Large intestine (tissue), 3 donors: ENCODE measurements at regions not wholly inside any gene's neighbourhood (a gene's known extent, or its start where the extent isn't known, plus 50 kb on each side); places are given as distances from the start of the nearest gene placed in this dataset.
"Not testable (repeated sequence)": the region's sequence is repeated elsewhere in the genome, so short reads cannot be mapped to it uniquely, and the experiment has no call there.

Experiments
- DNase-seq, 2 donors: peaks; one replicate each; pipeline versions ENCODE4 v3.0.0 to v3.0.0-alpha.2; 2013
- H3K27ac ChIP-seq: one replicate; pipeline ENCODE4 v1.5.1; 2013; ENCODE audit warnings: low read length
- H3K27me3 ChIP-seq: 2 replicates; pipeline ENCODE4 v1.6.1; 2013; ENCODE audit warnings: low read length; ENCODE audit not compliant: control insufficient read depth, insufficient read depth
- H3K36me3 ChIP-seq: 2 replicates; pipeline ENCODE4 v1.6.1; 2013; ENCODE audit warnings: low read length; ENCODE audit not compliant: control insufficient read depth, insufficient read depth
- H3K4me1 ChIP-seq: one replicate; pipeline ENCODE4 v1.6.1; 2013; ENCODE audit warnings: low read length; ENCODE audit not compliant: control insufficient read depth, insufficient read depth
- H3K4me3 ChIP-seq: one replicate; pipeline ENCODE4 v1.5.1; 2013; ENCODE audit warnings: low read length
- H3K9me3 ChIP-seq: one replicate; pipeline ENCODE4 v1.6.1; 2013; ENCODE audit warnings: mild to moderate bottlenecking, low read depth, low read length, moderate library complexity; ENCODE audit not compliant: control insufficient read depth
- WGBS: methylation state at CpG from one replicate; pipeline ENCODE4 v1.1.5; 2013; ENCODE audit warnings: low lambda C conversion rate; ENCODE audit not compliant: insufficient coverage; 5-methylcytosine and 5-hydroxymethylcytosine counted together

- no peaks in the 10 kb centered on the region for H3K9me3 ChIP-seq
- H3K27me3 ChIP-seq, result no peaks in the 10 kb centered on the region
- WGBS, result 100% methylated on average over 1 of the region's 2 CpGs
Observed at GRCh38 chr21:14748662-14749061, 202.5 kb upstream of the SAMSN1 start.

DNA sequence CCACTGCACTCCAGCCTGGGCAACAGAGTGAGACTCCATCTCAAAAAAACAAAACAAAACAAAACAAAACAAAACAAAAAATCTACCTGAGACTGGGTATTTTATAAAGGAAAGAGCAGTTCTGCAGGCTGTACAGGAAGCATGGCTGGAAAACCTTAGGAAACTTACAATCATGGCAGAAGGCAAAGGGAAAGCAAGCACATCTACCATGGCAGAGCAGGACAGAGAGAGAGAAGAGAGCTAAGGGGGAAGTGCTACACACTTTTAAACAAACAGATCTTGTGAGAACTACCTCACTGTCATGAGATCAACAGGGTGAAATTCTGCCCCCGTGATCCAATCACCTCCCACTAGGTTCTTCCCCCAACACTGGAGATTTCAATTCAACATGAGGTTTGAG is 198.3 kb upstream of the SAMSN1 start:
- DNase-seq, result no peak
- Histone ChIP-seq H3K4me3 (no peak overlapping the region), H3K9me3 (no peaks in the 10 kb centered on the region), H3K4me1 (no peaks in the 10 kb centered on the region), H3K27ac (no peak overlapping the region), H3K36me3 (no peaks in the 10 kb centered on the region), H3K27me3 (no peaks in the 10 kb centered on the region)
- 100% methylated on average over 1 of the region's 1 CpG for WGBS

More at GRCh38 chr21:14748662-14749061, 202.5 kb upstream of the SAMSN1 start:
- H3K36me3 ChIP-seq, result no peaks in the 10 kb centered on the region
- no peak overlapping the region for H3K4me3 ChIP-seq
- DNase-seq, result no peak
- H3K4me1 ChIP-seq, result no peaks in the 10 kb centered on the region
- no peak overlapping the region for H3K27ac ChIP-seq

DNA sequence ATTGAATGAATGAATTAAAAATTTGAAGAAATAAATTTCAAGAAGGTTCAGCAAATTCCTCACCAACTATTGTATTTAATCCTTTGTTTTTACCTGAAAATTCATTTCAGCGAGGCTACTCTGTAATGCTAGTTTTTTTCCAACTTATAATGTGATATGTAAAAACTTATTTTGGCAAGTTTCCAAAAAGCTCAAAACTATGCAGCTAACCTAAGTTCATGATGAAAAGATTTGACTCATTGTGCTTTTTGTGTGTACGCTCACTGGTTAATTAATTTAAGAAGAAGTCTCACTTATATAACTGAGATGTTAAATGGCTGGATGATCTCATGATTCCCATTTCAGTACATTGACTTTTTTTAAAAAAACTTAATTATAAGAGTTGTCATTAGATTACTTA is 196.0 kb upstream of the SAMSN1 start:
- Histone ChIP-seq H3K4me3 (no peak overlapping the region), H3K27me3 (no peaks in the 10 kb centered on the region), H3K9me3 (no peaks in the 10 kb centered on the region), H3K36me3 (no peaks in the 10 kb centered on the region), H3K27ac (no peak overlapping the region), H3K4me1 (no peaks in the 10 kb centered on the region)
- WGBS, result 100% methylated on average over 1 of the region's 2 CpGs
- no peak for DNase-seq

DNA sequence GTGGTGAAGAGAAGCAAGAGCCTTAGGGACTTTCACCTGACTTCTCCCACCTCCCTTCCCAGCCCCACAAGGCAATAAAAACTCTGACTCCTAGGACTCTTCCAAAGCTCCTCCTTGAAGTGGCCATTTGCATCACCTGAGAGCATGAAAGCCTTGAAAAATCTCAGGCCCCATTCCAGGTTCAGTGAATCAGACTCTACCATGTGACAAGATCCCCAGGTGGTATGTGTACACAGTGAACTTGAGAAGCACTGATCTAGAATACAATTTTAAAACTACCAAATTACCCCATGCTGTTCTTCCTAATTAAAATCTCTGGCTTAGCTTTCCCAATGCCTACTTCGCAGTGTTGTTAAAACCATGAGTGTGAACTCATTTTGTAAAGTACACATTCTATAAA is 195.1 kb upstream of the SAMSN1 start:
- no CpG with 5 or more reads among the region's 1 CpG for WGBS
- Histone ChIP-seq H3K4me3 (no peak overlapping the region), H3K9me3 (no peaks in the 10 kb centered on the region), H3K27ac (no peak overlapping the region), H3K4me1 (no peaks in the 10 kb centered on the region), H3K27me3 (no peaks in the 10 kb centered on the region), H3K36me3 (no peaks in the 10 kb centered on the region)
- DNase-seq, result no peak

DNA sequence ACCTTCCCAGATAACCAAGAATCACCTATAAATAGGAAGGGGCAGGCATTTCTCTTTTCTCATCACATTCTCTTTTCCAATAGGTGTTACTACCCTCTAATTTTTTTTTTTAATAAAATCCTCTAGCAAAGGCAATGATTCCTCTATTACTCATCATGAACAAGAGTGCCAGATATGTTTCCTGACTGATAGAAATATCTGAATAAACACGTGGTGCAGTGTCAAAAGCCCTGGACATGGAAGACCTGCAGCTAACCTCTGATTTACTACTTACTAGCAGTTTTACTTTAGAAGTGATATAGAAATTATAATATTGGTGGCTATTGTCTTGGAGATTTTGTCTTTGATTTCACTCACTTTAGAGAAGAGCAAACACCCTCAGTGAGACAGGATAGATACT is 194.6 kb upstream of the SAMSN1 start:
- no peaks in the 10 kb centered on the region for H3K9me3 ChIP-seq
- DNase-seq, result no peak
- no peaks in the 10 kb centered on the region for H3K4me1 ChIP-seq
- H3K27me3 ChIP-seq, result no peaks in the 10 kb centered on the region
- no peak overlapping the region for H3K4me3 ChIP-seq
- no CpG with 5 or more reads among the region's 1 CpG for WGBS
- H3K36me3 ChIP-seq, result no peaks in the 10 kb centered on the region
- no peak overlapping the region for H3K27ac ChIP-seq

- Histone ChIP-seq H3K36me3 (no peaks in the 10 kb centered on the region), H3K27me3 (no peaks in the 10 kb centered on the region), H3K27ac (no peak overlapping the region), H3K9me3 (no peaks in the 10 kb centered on the region), H3K4me3 (no peak overlapping the region), H3K4me1 (no peaks in the 10 kb centered on the region)
- WGBS, result no CpG with 5 or more reads among the region's 3 CpGs
- DNase-seq, result no peak
Observed at GRCh38 chr21:14740116-14740515, 194.0 kb upstream of the SAMSN1 start.

DNA sequence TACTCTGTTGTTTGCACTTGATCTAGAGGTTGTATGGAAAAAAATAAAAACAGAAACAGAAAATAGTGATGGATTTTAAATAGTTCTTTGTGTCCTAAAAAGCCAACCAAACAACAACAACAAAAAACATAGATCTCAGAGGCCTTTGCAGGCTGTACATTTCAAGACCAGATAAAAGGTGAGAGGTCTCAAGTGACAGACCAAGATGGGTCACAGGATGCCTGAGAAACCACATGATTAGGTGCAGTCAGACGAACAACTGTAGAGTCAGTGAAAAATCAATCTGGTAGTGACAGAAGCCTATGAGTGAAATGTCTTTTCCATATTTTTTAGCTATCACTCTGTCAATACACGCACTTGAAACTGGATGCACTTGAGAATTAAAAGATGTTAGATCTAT is 193.5 kb upstream of the SAMSN1 start:
- no peak overlapping the region for H3K27ac ChIP-seq
- 73% methylated on average over 2 of the region's 2 CpGs for WGBS
- no peaks in the 10 kb centered on the region for H3K9me3 ChIP-seq
- H3K36me3 ChIP-seq, result no peaks in the 10 kb centered on the region
- DNase-seq, result no peak
- no peak overlapping the region for H3K4me3 ChIP-seq
- no peaks in the 10 kb centered on the region for H3K4me1 ChIP-seq
- H3K27me3 ChIP-seq, result no peaks in the 10 kb centered on the region

DNA sequence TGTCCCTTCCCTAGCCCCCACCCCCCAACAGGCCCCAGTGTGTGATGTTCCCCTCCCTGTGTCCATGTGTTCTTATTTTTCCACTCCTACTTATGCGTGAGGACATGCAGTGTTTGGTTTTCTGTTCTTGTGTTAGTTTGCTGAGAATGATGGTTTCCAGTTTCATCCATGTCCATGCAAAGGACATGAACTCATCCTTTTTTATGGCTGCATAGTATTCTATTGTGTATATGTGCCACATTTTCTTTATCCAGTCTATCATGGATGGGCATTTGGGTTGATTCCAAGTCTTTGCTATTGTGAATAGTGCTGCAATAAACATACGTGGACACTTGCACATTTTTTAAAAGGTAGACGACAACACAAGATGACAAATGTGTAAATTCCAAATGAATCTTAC is 192.5 kb upstream of the SAMSN1 start:
- H3K4me1 ChIP-seq, H3K27ac ChIP-seq, H3K36me3 ChIP-seq, H3K4me3 ChIP-seq, H3K27me3 ChIP-seq, H3K9me3 ChIP-seq, DNase-seq: not testable (repeated sequence)
- WGBS, result 100% methylated on average over 2 of the region's 3 CpGs

GRCh38 chr21:14737922-14738321 is 191.8 kb upstream of the SAMSN1 start:
- Histone ChIP-seq H3K4me1 (no peaks in the 10 kb centered on the region), H3K9me3 (no peaks in the 10 kb centered on the region), H3K27me3 (no peaks in the 10 kb centered on the region), H3K27ac (no peak overlapping the region), H3K36me3 (no peaks in the 10 kb centered on the region), H3K4me3 (no peak overlapping the region)
- DNase-seq, result peak; percentile 25 to 47
- WGBS, result 10% methylated on average over 5 of the region's 6 CpGs

DNA sequence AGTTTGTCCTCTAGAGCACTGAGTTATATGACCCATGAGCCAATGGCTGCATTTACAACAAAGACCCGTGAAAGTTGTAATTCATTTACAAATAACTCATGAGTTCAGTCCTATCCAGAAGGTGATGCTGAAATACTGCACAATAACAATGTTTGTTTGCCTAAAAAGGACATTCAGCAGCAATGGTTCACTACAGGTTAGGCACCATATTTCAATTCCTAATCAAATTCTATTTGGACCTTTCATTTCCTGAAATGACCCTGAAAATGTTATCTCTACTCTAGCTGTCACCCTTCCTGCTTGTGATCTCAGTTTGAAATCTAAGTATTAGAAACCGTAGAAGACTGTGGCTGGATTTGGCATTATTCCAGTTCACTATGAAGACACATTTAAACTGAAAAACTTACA is 191.2 kb upstream of the SAMSN1 start:
- Histone ChIP-seq H3K4me1 (no peaks in the 10 kb centered on the region), H3K9me3 (no peaks in the 10 kb centered on the region), H3K27ac (no peak overlapping the region), H3K27me3 (no peaks in the 10 kb centered on the region), H3K4me3 (no peak overlapping the region), H3K36me3 (no peaks in the 10 kb centered on the region)
- no peak for DNase-seq
- WGBS, result 17% methylated on average over 1 of the region's 2 CpGs

GRCh38 chr21:14736672-14737071 is 190.6 kb upstream of the SAMSN1 start:
- no peak for DNase-seq
- Histone ChIP-seq H3K27me3 (no peaks in the 10 kb centered on the region), H3K9me3 (no peaks in the 10 kb centered on the region), H3K36me3 (no peaks in the 10 kb centered on the region), H3K4me3 (no peak overlapping the region), H3K27ac (no peak overlapping the region), H3K4me1 (no peaks in the 10 kb centered on the region)
- no CpG with 5 or more reads among the region's 2 CpGs for WGBS
